ENCODE measurements at regions not wholly inside any gene's neighbourhood (a gene's known extent, or its start where the extent isn't known, plus 50 kb on each side); places are given as distances from the start of the nearest gene placed in this dataset.

DNA sequence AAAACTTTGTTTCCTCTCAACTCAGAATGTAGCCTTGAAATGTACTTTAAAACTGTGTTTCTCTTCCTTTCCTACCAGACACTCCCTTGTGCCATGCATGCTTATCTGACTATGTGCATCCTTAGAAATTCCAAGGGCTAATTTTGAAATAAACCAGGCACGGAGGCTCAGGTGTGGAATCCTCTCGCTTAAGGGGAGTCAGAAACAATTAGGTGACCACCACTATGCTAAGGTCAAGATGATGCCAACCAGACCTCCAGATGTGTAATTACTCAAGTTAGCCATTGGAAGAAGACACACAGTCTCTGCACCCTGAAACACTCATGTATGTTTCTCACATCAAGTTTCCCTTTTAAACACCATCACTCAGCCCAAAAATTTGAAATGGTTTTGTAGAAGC lies 572.1 kb downstream of the VGLL3 start:
- H3K79me2 ChIP-seq (ENCODE audit: control insufficient read depth, insufficient read depth, low read length): no peaks in the 10 kb centered on the region
- ChIA-PET POLR2A (no interaction called here), CTCF (no interaction called here)
- H3K4me3 ChIP-seq (ENCODE audit: control extremely low read depth in 1 of 5, extremely low read depth in 1 of 5, insufficient read depth in 1 of 5, low read depth in 2 of 5, low read length in 4 of 5): no peak overlapping the region
- intact Hi-C loops (cut with micrococcal nuclease): no loop called here
- Mint-ChIP-seq H3K4me1 (no peaks in the 10 kb centered on the region), H3K9me3 (ENCODE audit: insufficient read depth) (peaks cover 4% of the 10 kb centered on the region), H3K4me3 (no peak overlapping the region), H3K27me3 (no peaks in the 10 kb centered on the region), H3K27ac (no peak overlapping the region)
- H3K9ac ChIP-seq (ENCODE audit: low read length): no peak overlapping the region
- H3K4me2 ChIP-seq (replicated peaks; ENCODE audit: low read depth, low read length, poor library complexity, severe bottlenecking): no peak overlapping the region
- 100% methylated on average over 2 of the region's 2 CpGs for WGBS (ENCODE audit: insufficient coverage)
- no peak for ATAC-seq (ENCODE audit: low read depth)
- no peaks in the 10 kb centered on the region for H4K20me1 ChIP-seq (ENCODE audit: control insufficient read depth, insufficient read depth, low read length, poor library complexity, severe bottlenecking)
- no peaks in the 10 kb centered on the region for H3K4me1 ChIP-seq (ENCODE audit: control insufficient read depth in 2 of 2, insufficient read depth in 2 of 2, low read length in 2 of 2)
- TF ChIP-seq, protein P1, sequence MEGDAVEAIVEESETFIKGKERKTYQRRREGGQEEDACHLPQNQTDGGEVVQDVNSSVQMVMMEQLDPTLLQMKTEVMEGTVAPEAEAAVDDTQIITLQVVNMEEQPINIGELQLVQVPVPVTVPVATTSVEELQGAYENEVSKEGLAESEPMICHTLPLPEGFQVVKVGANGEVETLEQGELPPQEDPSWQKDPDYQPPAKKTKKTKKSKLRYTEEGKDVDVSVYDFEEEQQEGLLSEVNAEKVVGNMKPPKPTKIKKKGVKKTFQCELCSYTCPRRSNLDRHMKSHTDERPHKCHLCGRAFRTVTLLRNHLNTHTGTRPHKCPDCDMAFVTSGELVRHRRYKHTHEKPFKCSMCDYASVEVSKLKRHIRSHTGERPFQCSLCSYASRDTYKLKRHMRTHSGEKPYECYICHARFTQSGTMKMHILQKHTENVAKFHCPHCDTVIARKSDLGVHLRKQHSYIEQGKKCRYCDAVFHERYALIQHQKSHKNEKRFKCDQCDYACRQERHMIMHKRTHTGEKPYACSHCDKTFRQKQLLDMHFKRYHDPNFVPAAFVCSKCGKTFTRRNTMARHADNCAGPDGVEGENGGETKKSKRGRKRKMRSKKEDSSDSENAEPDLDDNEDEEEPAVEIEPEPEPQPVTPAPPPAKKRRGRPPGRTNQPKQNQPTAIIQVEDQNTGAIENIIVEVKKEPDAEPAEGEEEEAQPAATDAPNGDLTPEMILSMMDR (IDR thresholded peaks at IDR 0.05): no peak
- TF ChIP-seq EZH2 (IDR thresholded peaks at IDR 0.05; ENCODE audit: borderline replicate concordance, insufficient read depth, low read depth, low read length, poor library complexity, severe bottlenecking): no peak
- no peaks in the 10 kb centered on the region for H3K27me3 ChIP-seq (replicated peaks in 1 of 4; ENCODE audit: control extremely low read depth in 1 of 4, control insufficient read depth in 3 of 4, insufficient read depth in 4 of 4, low read length in 3 of 4)
- no peak overlapping the region for H3K27ac ChIP-seq (ENCODE audit: low read length in 2 of 2)
- peaks cover 0 to 12% (median 1%) of the 10 kb centered on the region in 3 donors for H3K9me3 ChIP-seq (ENCODE audit: control extremely low read depth in 1 of 3, control insufficient read depth in 2 of 3, insufficient read depth in 1 of 3, low read length in 2 of 3)
- no peak overlapping the region for H2AFZ ChIP-seq (ENCODE audit: insufficient read depth, low read depth, low read length, poor library complexity, severe bottlenecking)
- DNase-seq: no peak
- no peaks in the 10 kb centered on the region for H3K36me3 ChIP-seq (replicated peaks in 1 of 2; ENCODE audit: control extremely low read depth in 1 of 2, control insufficient read depth in 1 of 2, extremely low read depth in 1 of 2, insufficient read depth in 2 of 2, low read length in 1 of 2)

DNA sequence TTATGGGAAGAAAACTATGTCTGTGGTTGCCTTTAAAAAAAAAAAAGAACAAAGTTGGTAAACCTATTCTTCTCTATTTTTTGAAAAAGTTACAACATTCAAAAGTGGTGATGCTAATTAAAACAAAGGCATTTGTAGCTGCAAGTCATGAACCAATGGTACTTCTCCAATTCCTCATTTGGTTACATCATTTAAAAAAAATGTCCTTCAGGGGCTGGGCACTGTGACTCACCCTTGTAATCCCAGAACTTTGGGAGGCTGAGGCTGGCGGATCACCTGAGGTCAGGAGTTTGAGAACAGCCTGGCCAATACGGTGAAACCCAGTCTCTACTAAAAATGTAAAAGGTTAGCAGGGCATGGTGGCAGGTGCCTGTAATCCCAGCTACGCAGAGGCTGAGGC lies 574.6 kb downstream of the VGLL3 start:
- no peak for ATAC-seq (ENCODE audit: low read depth)
- no peak for TF ChIP-seq EZH2 (IDR thresholded peaks at IDR 0.05; ENCODE audit: borderline replicate concordance, insufficient read depth, low read depth, low read length, poor library complexity, severe bottlenecking)
- TF ChIP-seq, protein P1 (IDR thresholded peaks at IDR 0.05): no peak
- H3K4me3 ChIP-seq (ENCODE audit: control extremely low read depth in 1 of 5, extremely low read depth in 1 of 5, insufficient read depth in 1 of 5, low read depth in 2 of 5, low read length in 4 of 5): no peak overlapping the region
- 88% methylated on average over 2 of the region's 3 CpGs for WGBS (ENCODE audit: insufficient coverage)
- no peaks in the 10 kb centered on the region for H3K79me2 ChIP-seq (ENCODE audit: control insufficient read depth, insufficient read depth, low read length)
- peaks cover 0 to 16% (median 1%) of the 10 kb centered on the region in 3 donors for H3K9me3 ChIP-seq (ENCODE audit: control extremely low read depth in 1 of 3, control insufficient read depth in 2 of 3, insufficient read depth in 1 of 3, low read length in 2 of 3)
- CTCF ChIA-PET: no interaction called here
- Mint-ChIP-seq H3K27me3 (no peaks in the 10 kb centered on the region), H3K4me3 (no peak overlapping the region), H3K4me1 (no peaks in the 10 kb centered on the region), H3K27ac (no peak overlapping the region), H3K9me3 (ENCODE audit: insufficient read depth) (peaks cover 2% of the 10 kb centered on the region)
- H3K27me3 ChIP-seq (replicated peaks in 1 of 4; ENCODE audit: control extremely low read depth in 1 of 4, control insufficient read depth in 3 of 4, insufficient read depth in 4 of 4, low read length in 3 of 4): no peaks in the 10 kb centered on the region
- H3K4me2 ChIP-seq (replicated peaks; ENCODE audit: low read depth, low read length, poor library complexity, severe bottlenecking): no peak overlapping the region
- no peaks in the 10 kb centered on the region for H3K36me3 ChIP-seq (replicated peaks in 1 of 2; ENCODE audit: control extremely low read depth in 1 of 2, control insufficient read depth in 1 of 2, extremely low read depth in 1 of 2, insufficient read depth in 2 of 2, low read length in 1 of 2)
- no peak overlapping the region for H2AFZ ChIP-seq (ENCODE audit: insufficient read depth, low read depth, low read length, poor library complexity, severe bottlenecking)
- POLR2A ChIA-PET: no interaction called here
- no peaks in the 10 kb centered on the region for H3K4me1 ChIP-seq (ENCODE audit: control insufficient read depth in 2 of 2, insufficient read depth in 2 of 2, low read length in 2 of 2)
- H3K27ac ChIP-seq (ENCODE audit: low read length in 2 of 2): no peak overlapping the region
- no peak for DNase-seq
- intact Hi-C loops (cut with micrococcal nuclease): no loop called here
- H3K9ac ChIP-seq (ENCODE audit: low read length): no peak overlapping the region
- H4K20me1 ChIP-seq (ENCODE audit: control insufficient read depth, insufficient read depth, low read length, poor library complexity, severe bottlenecking): no peaks in the 10 kb centered on the region
